ENCODE measurements at regions not wholly inside any gene's neighbourhood (a gene's known extent, or its start where the extent isn't known, plus 50 kb on each side); places are given as distances from the start of the nearest gene placed in this dataset.
"Not testable (repeated sequence)": the region's sequence is repeated elsewhere in the genome, so short reads cannot be mapped to it uniquely, and the experiment has no call there.

DNA sequence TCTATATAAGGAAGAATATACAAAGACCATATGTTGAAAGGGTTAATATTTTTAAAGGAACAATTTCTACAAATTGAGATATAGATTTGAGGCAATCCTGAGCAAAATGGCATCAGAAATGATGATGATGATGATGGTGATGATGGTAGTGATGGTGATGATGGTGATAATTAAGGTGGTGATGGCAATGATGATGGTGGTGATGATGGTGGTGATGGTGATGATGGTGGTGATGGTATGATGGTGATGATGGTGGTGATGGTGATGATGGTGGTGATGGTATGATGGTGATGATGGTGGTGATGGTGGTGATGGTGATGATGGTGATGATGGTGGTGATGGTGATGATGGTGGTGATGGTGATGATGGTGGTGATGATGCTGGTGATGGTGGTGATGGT is 150.1 kb upstream of the IRX1 start:
- TF ChIP-seq CREB1 (CRISPR knock-in tag; IDR thresholded peaks at IDR 0.05); NR3C1 (CRISPR knock-in tag; conservative IDR thresholded peaks at IDR 0.05; ENCODE audit: low read depth); ATF1 (CRISPR knock-in tag; IDR thresholded peaks at IDR 0.05); FOXP4 (CRISPR knock-in tag; IDR thresholded peaks at IDR 0.05); KAT7 (CRISPR knock-in tag; IDR thresholded peaks at IDR 0.05; ENCODE audit: borderline replicate concordance): not testable (repeated sequence)
- TF ChIP-seq, protein P1, sequence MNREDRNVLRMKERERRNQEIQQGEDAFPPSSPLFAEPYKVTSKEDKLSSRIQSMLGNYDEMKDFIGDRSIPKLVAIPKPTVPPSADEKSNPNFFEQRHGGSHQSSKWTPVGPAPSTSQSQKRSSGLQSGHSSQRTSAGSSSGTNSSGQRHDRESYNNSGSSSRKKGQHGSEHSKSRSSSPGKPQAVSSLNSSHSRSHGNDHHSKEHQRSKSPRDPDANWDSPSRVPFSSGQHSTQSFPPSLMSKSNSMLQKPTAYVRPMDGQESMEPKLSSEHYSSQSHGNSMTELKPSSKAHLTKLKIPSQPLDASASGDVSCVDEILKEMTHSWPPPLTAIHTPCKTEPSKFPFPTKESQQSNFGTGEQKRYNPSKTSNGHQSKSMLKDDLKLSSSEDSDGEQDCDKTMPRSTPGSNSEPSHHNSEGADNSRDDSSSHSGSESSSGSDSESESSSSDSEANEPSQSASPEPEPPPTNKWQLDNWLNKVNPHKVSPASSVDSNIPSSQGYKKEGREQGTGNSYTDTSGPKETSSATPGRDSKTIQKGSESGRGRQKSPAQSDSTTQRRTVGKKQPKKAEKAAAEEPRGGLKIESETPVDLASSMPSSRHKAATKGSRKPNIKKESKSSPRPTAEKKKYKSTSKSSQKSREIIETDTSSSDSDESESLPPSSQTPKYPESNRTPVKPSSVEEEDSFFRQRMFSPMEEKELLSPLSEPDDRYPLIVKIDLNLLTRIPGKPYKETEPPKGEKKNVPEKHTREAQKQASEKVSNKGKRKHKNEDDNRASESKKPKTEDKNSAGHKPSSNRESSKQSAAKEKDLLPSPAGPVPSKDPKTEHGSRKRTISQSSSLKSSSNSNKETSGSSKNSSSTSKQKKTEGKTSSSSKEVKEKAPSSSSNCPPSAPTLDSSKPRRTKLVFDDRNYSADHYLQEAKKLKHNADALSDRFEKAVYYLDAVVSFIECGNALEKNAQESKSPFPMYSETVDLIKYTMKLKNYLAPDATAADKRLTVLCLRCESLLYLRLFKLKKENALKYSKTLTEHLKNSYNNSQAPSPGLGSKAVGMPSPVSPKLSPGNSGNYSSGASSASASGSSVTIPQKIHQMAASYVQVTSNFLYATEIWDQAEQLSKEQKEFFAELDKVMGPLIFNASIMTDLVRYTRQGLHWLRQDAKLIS (CRISPR knock-in tag; IDR thresholded peaks at IDR 0.05; ENCODE audit: borderline replicate concordance), result not testable (repeated sequence)
- TF ChIP-seq, protein P2, sequence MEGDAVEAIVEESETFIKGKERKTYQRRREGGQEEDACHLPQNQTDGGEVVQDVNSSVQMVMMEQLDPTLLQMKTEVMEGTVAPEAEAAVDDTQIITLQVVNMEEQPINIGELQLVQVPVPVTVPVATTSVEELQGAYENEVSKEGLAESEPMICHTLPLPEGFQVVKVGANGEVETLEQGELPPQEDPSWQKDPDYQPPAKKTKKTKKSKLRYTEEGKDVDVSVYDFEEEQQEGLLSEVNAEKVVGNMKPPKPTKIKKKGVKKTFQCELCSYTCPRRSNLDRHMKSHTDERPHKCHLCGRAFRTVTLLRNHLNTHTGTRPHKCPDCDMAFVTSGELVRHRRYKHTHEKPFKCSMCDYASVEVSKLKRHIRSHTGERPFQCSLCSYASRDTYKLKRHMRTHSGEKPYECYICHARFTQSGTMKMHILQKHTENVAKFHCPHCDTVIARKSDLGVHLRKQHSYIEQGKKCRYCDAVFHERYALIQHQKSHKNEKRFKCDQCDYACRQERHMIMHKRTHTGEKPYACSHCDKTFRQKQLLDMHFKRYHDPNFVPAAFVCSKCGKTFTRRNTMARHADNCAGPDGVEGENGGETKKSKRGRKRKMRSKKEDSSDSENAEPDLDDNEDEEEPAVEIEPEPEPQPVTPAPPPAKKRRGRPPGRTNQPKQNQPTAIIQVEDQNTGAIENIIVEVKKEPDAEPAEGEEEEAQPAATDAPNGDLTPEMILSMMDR (IDR thresholded peaks at IDR 0.05), result not testable (repeated sequence)
- TF ChIP-seq, protein P3, sequence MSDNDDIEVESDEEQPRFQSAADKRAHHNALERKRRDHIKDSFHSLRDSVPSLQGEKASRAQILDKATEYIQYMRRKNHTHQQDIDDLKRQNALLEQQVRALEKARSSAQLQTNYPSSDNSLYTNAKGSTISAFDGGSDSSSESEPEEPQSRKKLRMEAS (CRISPR knock-in tag; IDR thresholded peaks at IDR 0.05), result not testable (repeated sequence)
- TF ChIP-seq, protein P4, sequence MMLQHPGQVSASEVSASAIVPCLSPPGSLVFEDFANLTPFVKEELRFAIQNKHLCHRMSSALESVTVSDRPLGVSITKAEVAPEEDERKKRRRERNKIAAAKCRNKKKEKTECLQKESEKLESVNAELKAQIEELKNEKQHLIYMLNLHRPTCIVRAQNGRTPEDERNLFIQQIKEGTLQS (CRISPR knock-in tag; conservative IDR thresholded peaks at IDR 0.05), result not testable (repeated sequence)

Measured in WTC11 (cell line).